ENCODE measurements at regions not wholly inside any gene's neighbourhood (a gene's known extent, or its start where the extent isn't known, plus 50 kb on each side); places are given as distances from the start of the nearest gene placed in this dataset.

DNA sequence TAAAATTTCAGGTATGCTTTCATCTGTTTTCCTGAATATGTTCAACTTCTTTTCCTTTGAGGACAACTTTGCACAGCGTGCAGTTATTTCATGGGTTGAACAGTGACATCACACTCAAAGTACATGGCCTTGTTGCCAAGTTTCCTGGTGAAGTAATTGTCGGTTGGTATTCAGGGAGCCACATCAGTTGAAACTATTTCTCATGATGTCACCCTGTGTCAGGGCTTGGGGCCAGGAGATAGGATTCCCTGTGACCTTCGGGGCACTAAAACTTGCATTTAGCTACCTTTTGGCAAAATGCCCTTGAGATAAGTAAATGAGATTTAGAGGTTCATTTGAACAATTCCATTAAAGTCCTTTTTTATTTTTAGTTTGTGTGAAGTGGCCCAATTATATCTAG, 383.9 kb downstream of the SH3GL2 start:
- TF ChIP-seq, protein P1, sequence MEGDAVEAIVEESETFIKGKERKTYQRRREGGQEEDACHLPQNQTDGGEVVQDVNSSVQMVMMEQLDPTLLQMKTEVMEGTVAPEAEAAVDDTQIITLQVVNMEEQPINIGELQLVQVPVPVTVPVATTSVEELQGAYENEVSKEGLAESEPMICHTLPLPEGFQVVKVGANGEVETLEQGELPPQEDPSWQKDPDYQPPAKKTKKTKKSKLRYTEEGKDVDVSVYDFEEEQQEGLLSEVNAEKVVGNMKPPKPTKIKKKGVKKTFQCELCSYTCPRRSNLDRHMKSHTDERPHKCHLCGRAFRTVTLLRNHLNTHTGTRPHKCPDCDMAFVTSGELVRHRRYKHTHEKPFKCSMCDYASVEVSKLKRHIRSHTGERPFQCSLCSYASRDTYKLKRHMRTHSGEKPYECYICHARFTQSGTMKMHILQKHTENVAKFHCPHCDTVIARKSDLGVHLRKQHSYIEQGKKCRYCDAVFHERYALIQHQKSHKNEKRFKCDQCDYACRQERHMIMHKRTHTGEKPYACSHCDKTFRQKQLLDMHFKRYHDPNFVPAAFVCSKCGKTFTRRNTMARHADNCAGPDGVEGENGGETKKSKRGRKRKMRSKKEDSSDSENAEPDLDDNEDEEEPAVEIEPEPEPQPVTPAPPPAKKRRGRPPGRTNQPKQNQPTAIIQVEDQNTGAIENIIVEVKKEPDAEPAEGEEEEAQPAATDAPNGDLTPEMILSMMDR (conservative IDR thresholded peaks at IDR 0.05 in 1 of 2, IDR thresholded peaks at IDR 0.05 in 1 of 2; ENCODE audit: low read depth in 1 of 2, low read length in 2 of 2): no peak
- TF ChIP-seq EZH2 (IDR thresholded peaks at IDR 0.05; ENCODE audit: low read length, missing control alignments): no peak
